ENCODE measurements at regions not wholly inside any gene's neighbourhood (a gene's known extent, or its start where the extent isn't known, plus 50 kb on each side); places are given as distances from the start of the nearest gene placed in this dataset.

- no peak for TF ChIP-seq CTCF (conservative IDR thresholded peaks at IDR 0.05 in 1 of 2, IDR thresholded peaks at IDR 0.05 in 1 of 2; ENCODE audit: extremely low read depth in 1 of 2, insufficient read depth in 1 of 2, low read depth in 1 of 2, low read length in 2 of 2)
- no peak for TF ChIP-seq EZH2 (IDR thresholded peaks at IDR 0.05; ENCODE audit: borderline replicate concordance, low read length)
Measured at GRCh38 chr3:145704020-145704419, 457.0 kb downstream of the PLOD2 start.
